Transverse colon (tissue), 4 donors: ENCODE measurements at regions not wholly inside any gene's neighbourhood (a gene's known extent, or its start where the extent isn't known, plus 50 kb on each side); places are given as distances from the start of the nearest gene placed in this dataset.
A peak's percentile ranks its signal among the peaks of the same experiment; 100 is the strongest.

Experiments used
- DNase-seq: peaks from one replicate; pipeline ENCODE4 v3.0.0-alpha.2; 2019
- H3K27ac ChIP-seq, 4 donors: fragments of 200-600 bp; sonication (generic); 2 replicates each; pipeline ENCODE4 v1.5.1; 2016 to 2018; ENCODE audit warnings: inconsistent platforms in 4 of 4
- H3K27me3 ChIP-seq: fragments of 200-600 bp; sonication (generic); 2 replicates; pipeline ENCODE4 v1.5.1; 2017; ENCODE audit warnings: inconsistent platforms
- H3K36me3 ChIP-seq, 4 donors: fragments of 200-600 bp; sonication (generic); 2 replicates each; pipeline ENCODE4 v1.5.1; 2017 to 2019; ENCODE audit warnings: inconsistent platforms in 4 of 4
- H3K4me1 ChIP-seq, 4 donors: fragments of 200-600 bp; sonication (generic); 2 replicates each; pipeline ENCODE4 v1.5.1; 2017 to 2020; ENCODE audit warnings: inconsistent platforms in 4 of 4
- H3K4me3 ChIP-seq, 4 donors: fragments of 200-600 bp; sonication (generic); 1 replicate in 1 of 4; 2 replicates in 3 of 4; pipeline versions ENCODE4 v1.5.1 to v1.6.1; 2017 to 2019; ENCODE audit warnings: inconsistent platforms in 4 of 4
- H3K9me3 ChIP-seq, 2 donors: fragments of 200-600 bp; sonication (generic); 2 replicates each; pipeline ENCODE4 v1.5.1; 2017 to 2019; ENCODE audit warnings: inconsistent platforms in 2 of 2
- EP300 ChIP-seq: sonication (generic); formaldehyde crosslinking; IDR thresholded peaks from one replicate; pipeline ENCODE4 v1.6.1; 2017; ENCODE audit warnings: antibody characterized with exemption, low read depth
- POLR2A ChIP-seq: fragments of 450-650 bp; IDR thresholded peaks from one replicate; pipeline ENCODE4 v1.6.1; 2016; ENCODE audit warnings: antibody characterized with exemption, mild to moderate bottlenecking, moderate library complexity
- POLR2AphosphoS5 ChIP-seq, 3 donors: sonication (generic); formaldehyde crosslinking; IDR thresholded peaks; one replicate each; pipeline ENCODE4 v1.6.1; 2016; ENCODE audit warnings: antibody characterized with exemption in 3 of 3
- WGBS, 2 donors: methylation state at CpG; one replicate each; pipeline ENCODE4 v1.1.5; 2018; ENCODE audit warnings: low coverage in 1 of 2; 5-methylcytosine and 5-hydroxymethylcytosine counted together
- in situ Hi-C, 4 donors: fragments of 200-750 bp; cut with MboI; loops; one replicate each; pipeline versions ENCODE4 v1.15.0 to v1.15.1; 2017; ENCODE audit warnings: low sequenced_read_pairs in 3 of 4, low pct_ligation_motif_present in 1 of 4, low pct_unique_long_range_greater_than_20kb in 1 of 4
- intact Hi-C: fragments of 100-400 bp; cut with DNase I; formaldehyde crosslinking; loops from one replicate; pipeline ENCODE4 v1.15.1; 2023; ENCODE audit warnings: low total_unique reads
- TF ChIP-seq, protein P1 (sequence below), 5 experiments: fragments of 200-600 bp in 3 of 5; fragments of 450-650 bp in 2 of 5; sonication (generic) in 3 of 5; IDR thresholded peaks; 1 replicate in 2 of 5; 2 replicates in 3 of 5; pipeline ENCODE4 v1.5.1; 2016 to 2017; ENCODE audit warnings: antibody characterized with exemption in 5 of 5, inconsistent platforms in 3 of 5, mild to moderate bottlenecking in 2 of 5, moderate library complexity in 1 of 5

DNA sequence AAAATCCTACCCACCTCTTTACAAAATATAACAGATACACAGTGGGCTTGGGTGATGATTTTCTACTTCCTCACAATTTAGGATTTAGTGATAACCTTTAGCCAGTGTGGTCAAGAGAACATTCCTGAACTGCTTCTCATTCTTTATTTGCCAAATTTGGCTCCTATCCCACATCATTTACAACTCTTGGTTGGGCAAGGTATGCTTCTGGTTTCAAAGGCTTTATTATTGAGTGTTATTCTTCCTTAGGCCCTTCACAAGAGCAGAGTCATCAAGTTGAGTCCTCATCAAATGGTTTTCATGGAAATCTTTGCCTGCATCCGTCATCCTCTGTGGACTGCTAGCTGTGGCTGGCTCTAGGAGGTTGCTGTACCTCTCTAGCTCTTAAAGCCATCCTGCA lies 472.0 kb upstream of the ETAA1 start:
- no peak for TF ChIP-seq POLR2AphosphoS5 (IDR thresholded peaks at IDR 0.05)
- TF ChIP-seq POLR2A = no peak
- TF ChIP-seq EP300 = no peak
- TF ChIP-seq, protein P1, sequence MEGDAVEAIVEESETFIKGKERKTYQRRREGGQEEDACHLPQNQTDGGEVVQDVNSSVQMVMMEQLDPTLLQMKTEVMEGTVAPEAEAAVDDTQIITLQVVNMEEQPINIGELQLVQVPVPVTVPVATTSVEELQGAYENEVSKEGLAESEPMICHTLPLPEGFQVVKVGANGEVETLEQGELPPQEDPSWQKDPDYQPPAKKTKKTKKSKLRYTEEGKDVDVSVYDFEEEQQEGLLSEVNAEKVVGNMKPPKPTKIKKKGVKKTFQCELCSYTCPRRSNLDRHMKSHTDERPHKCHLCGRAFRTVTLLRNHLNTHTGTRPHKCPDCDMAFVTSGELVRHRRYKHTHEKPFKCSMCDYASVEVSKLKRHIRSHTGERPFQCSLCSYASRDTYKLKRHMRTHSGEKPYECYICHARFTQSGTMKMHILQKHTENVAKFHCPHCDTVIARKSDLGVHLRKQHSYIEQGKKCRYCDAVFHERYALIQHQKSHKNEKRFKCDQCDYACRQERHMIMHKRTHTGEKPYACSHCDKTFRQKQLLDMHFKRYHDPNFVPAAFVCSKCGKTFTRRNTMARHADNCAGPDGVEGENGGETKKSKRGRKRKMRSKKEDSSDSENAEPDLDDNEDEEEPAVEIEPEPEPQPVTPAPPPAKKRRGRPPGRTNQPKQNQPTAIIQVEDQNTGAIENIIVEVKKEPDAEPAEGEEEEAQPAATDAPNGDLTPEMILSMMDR (IDR thresholded peaks at IDR 0.05) = no peak
- no peak overlapping the region for H3K27ac ChIP-seq
- peaks cover 0 to 4% (median 0%) of the 10 kb centered on the region in 4 donors for H3K4me1 ChIP-seq
- no peaks in the 10 kb centered on the region for H3K36me3 ChIP-seq
- H3K9me3 ChIP-seq = no peaks in the 10 kb centered on the region
- H3K27me3 ChIP-seq = no peaks in the 10 kb centered on the region
- no peak for DNase-seq
- 75 to 100% methylated on average over 1 of the region's 1 CpG for WGBS, 2 donors
- in situ Hi-C loops (no loop called here), intact Hi-C loops (no loop called here)
- H3K4me3 ChIP-seq = no peak overlapping the region

DNA sequence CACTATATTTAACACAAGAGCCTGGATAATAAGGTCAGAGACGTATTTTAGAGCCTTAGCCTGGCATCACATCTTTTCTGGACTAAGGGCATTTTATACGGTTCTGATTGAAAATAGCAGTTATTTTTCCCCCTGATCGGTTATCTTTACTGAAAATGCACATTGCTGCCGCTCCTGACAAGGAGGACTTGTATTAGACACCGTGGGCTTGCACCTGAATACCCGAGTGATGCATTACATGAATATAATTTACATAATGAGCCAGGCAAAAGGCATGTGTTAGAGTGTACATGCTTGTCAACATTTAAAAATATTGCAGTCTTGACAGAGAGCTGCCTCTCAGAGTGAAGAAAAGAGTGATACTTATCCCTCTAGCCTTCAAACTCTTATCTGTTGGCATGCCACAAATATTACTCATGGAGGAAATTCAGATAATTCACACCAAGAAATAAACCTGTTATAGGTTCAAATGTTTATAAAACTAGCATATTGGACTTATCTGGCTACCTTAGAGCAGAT lies 470.5 kb upstream of the ETAA1 start:
- intact Hi-C loops = no loop called here
- Histone ChIP-seq H3K4me1 (peaks cover 0 to 6% (median 3%) of the 10 kb centered on the region in 4 donors), H3K27ac (no peak overlapping the region), H3K4me3 (no peak overlapping the region), H3K9me3 (no peaks in the 10 kb centered on the region), H3K27me3 (no peaks in the 10 kb centered on the region), H3K36me3 (no peaks in the 10 kb centered on the region)
- 77 to 89% methylated on average over 6 of the region's 6 CpGs for WGBS, 2 donors
- in situ Hi-C loops = no loop called here
- no peak for DNase-seq
- TF ChIP-seq, protein P1 (IDR thresholded peaks at IDR 0.05) = no peak
- TF ChIP-seq POLR2AphosphoS5 (IDR thresholded peaks at IDR 0.05) (no peak), EP300 (no peak), POLR2A (no peak)

DNA sequence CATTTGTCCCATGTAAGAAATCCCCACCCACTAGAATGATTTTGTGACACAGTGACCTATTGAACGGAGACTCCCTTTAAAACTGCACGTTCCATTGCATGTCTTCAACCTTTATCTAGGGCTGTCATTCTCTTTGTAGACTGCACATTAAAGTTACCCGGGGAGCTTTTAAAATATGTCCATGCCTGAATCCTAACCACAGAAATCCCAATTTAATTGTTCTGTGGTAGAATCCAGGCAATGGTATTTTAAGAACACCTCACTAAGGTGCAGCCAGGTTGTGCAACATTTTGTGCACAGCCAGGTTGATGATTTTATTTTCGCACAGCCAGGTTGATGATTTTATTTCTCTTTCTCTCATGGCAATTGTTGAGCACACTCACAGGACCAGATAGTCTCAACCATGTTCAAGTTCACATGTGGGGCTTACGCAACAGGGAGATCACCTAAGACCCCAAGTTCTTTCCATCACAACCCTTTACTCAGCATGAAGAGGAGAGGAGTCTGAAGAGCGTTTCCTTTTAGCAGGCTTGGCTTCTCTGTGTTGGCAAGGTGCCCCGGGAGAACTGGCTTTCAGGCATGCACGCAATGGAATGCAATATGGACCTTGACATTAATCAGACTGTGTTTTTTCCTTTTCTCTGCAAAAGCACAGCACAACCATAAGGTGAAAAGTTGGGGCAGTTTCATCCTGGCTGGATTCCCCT lies 467.3 kb upstream of the ETAA1 start:
- H3K27ac ChIP-seq = peak overlapping the region in 2 of 4 donors; percentile 18 to 43

DNA sequence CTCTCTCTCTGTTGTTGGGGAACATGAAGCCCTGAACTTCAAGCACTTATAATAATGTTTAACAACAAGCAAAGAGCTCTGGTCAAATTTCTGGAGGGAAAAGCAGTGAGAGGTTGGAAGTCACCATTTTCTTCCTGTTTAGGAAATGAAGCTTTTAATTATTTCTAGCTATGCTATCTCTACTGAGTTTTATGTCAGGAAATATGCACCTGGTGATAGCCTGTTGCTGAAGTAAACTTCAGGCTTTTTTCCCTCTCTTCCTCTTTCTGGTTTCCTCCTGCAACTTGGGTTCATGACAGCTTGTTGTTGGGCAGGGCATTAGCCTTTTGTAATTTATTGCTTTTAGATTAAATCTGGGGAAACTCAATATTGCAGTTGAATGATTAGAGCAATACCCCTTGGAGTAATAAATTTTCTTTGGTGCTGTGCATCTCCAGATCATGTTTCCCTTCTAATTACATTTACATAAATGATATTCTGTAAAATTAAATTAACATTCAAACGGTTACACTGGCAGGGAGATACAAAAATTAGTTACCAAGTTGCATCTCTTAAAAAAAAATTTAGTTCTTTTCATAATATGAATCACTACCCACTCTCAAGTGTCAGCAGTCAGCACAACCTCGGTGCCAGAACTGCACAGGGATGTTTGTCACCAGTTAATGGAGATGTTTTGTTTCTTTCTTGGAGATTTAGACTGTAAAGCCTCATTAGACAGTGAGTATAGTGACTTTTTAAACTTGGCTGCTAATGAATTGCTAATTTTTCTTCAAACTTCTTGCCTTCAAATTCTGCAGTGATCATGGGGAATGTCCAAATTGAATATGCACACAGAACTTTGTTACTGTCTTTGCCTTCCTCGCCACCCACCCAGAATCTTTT lies 466.6 kb upstream of the ETAA1 start:
- WGBS, 2 donors = 46 to 53% methylated on average over 3 of the region's 3 CpGs

More for the DNA sequence above, 467.3 kb upstream of the ETAA1 start:
- intact Hi-C loops = no loop called here
- 37 to 52% methylated on average over 2 to 8 of the region's 8 CpGs for WGBS, 2 donors
- Histone ChIP-seq H3K36me3 (no peaks in the 10 kb centered on the region), H3K27me3 (no peaks in the 10 kb centered on the region), H3K4me3 (no peak overlapping the region), H3K4me1 (peaks cover 0 to 6% (median 3%) of the 10 kb centered on the region in 4 donors), H3K9me3 (no peaks in the 10 kb centered on the region)
- TF ChIP-seq, protein P1 (IDR thresholded peaks at IDR 0.05) = no peak
- peak in 1 of 3 donors; percentile 24 for TF ChIP-seq POLR2AphosphoS5 (IDR thresholded peaks at IDR 0.05)
- DNase-seq = peak; percentile 23
- in situ Hi-C loops = no loop called here

More for the DNA sequence above, 466.6 kb upstream of the ETAA1 start:
- DNase-seq = no peak
- no peaks in the 10 kb centered on the region for H3K36me3 ChIP-seq
- no peaks in the 10 kb centered on the region for H3K9me3 ChIP-seq
- H3K27me3 ChIP-seq = no peaks in the 10 kb centered on the region
- TF ChIP-seq, protein P1 (IDR thresholded peaks at IDR 0.05) = no peak
- TF ChIP-seq EP300 (no peak), POLR2AphosphoS5 (IDR thresholded peaks at IDR 0.05) (no peak), POLR2A (no peak)
- in situ Hi-C loops (no loop called here), intact Hi-C loops (no loop called here)
- no peak overlapping the region for H3K4me3 ChIP-seq
- H3K4me1 ChIP-seq = peaks cover 0 to 6% (median 3%) of the 10 kb centered on the region in 4 donors
- peak overlapping the region in 2 of 4 donors; percentile 18 to 43 for H3K27ac ChIP-seq
